Kidney (tissue), 13 donors: ENCODE measurements at regions not wholly inside any gene's neighbourhood (a gene's known extent, or its start where the extent isn't known, plus 50 kb on each side); places are given as distances from the start of the nearest gene placed in this dataset.

Source experiments
- DNase-seq, 5 donors: peaks; one replicate each; pipeline ENCODE4 v3.0.0-alpha.2; 2013 to 2020
- FAIRE-seq: peaks from 2 replicates; lab custom pipeline; 2012; peaks lifted over from hg19 to GRCh38; lab: Jason Lieb, UNC
- H3K27ac ChIP-seq, 2 donors: one replicate each; pipeline ENCODE4 v1.7.0; 2013; ENCODE audit warnings: low read depth in 2 of 2, low read length in 2 of 2, inconsistent platforms in 1 of 2
- H3K27me3 ChIP-seq: one replicate; pipeline ENCODE4 v1.7.1; 2013; ENCODE audit warnings: low read length, inconsistent platforms; ENCODE audit not compliant: control insufficient read depth, insufficient read depth
- H3K36me3 ChIP-seq, 3 donors: one replicate each; pipeline versions ENCODE4 v1.7.0 to v1.7.1; 2013; ENCODE audit warnings: low read length in 3 of 3, control low read depth in 1 of 3, inconsistent platforms in 1 of 3; ENCODE audit not compliant: insufficient read depth in 3 of 3, control insufficient read depth in 2 of 3
- H3K4me1 ChIP-seq, 3 donors: one replicate each; pipeline versions ENCODE4 v1.7.0 to v1.7.1; 2013; ENCODE audit warnings: low read length in 3 of 3, inconsistent platforms in 1 of 3, low read depth in 1 of 3; ENCODE audit not compliant: control insufficient read depth in 2 of 3, insufficient read depth in 2 of 3
- H3K4me3 ChIP-seq, 3 donors: one replicate each; pipeline versions ENCODE4 v1.7.0 to v1.8.1; 2013; ENCODE audit warnings: low read length in 3 of 3, control low read depth in 1 of 3, inconsistent platforms in 1 of 3
- H3K9ac ChIP-seq, 3 donors: one replicate each; pipeline versions ENCODE4 v1.7.0 to v1.7.1; 2013; ENCODE audit warnings: low read length in 3 of 3, control low read depth in 1 of 3, inconsistent platforms in 1 of 3
- H3K9me3 ChIP-seq, 3 donors: one replicate each; pipeline versions ENCODE4 v1.7.0 to v1.7.1; 2013; ENCODE audit warnings: low read length in 3 of 3, control low read depth in 1 of 3, inconsistent platforms in 1 of 3; ENCODE audit not compliant: control insufficient read depth in 2 of 3, insufficient read depth in 1 of 3
- CTCF ChIP-seq: IDR thresholded peaks from 3 replicates; pipeline ENCODE4 v1.5.1; 2012; ENCODE audit warnings: mild to moderate bottlenecking, moderate library complexity, borderline replicate concordance; ENCODE audit not compliant: insufficient read depth; ENCODE audit errors: extremely low read depth
- intact Hi-C: fragments of 100-400 bp; cut with DNase I; formaldehyde crosslinking; loops from one replicate; pipeline ENCODE4 v1.11.1; 2022
- donor health status: control.
- donor health status: control.
- donor health status: control.
- donor health status: control.
- donor health status: control.
- donor health status: DM: yes; HTN: yes; CAD: no.
- donor health status: Normal renal cell carcinoma (clear cell type).

DNA sequence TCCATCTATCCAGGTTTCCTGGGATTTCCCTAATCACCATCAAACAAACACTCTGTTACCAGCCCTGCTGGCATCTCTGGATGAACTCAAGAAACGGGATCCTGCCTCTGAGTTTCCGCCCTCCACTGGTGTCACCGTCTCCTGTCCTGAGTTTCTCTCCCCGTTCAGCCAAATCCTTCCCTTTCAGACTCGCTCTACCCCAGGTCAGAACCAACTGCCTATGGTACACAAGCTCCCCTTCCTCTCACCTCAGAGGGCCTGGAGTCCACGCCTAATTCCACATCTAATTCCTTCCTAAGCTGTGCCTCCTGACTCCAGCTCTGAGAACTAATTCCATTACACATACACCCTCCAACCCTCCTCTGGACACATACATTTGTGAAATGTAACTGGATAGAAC, 96.1 kb downstream of the SHANK2 start:
- peaks cover 0 to 6% (median 2%) of the 10 kb centered on the region in 3 donors for H3K4me1 ChIP-seq
- no peak overlapping the region for H3K4me3 ChIP-seq
- intact Hi-C loops, result no loop called here
- no peak for DNase-seq
- H3K36me3 ChIP-seq, result no peaks in the 10 kb centered on the region
- no peaks in the 10 kb centered on the region for H3K27me3 ChIP-seq
- no peak for FAIRE-seq
- H3K9me3 ChIP-seq, result no peaks in the 10 kb centered on the region
- TF ChIP-seq CTCF, result no peak
- no peak overlapping the region for H3K9ac ChIP-seq
- H3K27ac ChIP-seq, result no peak overlapping the region

- Histone ChIP-seq H3K4me1 (peaks cover 0 to 6% (median 4%) of the 10 kb centered on the region in 3 donors), H3K27ac (no peak overlapping the region), H3K27me3 (no peaks in the 10 kb centered on the region), H3K9ac (no peak overlapping the region), H3K9me3 (no peaks in the 10 kb centered on the region), H3K36me3 (no peaks in the 10 kb centered on the region), H3K4me3 (no peak overlapping the region)
- TF ChIP-seq CTCF, result no peak
- FAIRE-seq, result no peak
- intact Hi-C loops, result no loop called here
- DNase-seq, result no peak
These were observed 96.5 kb downstream of the SHANK2 start for GRCh38 chr11:71155846-71156245.

DNA sequence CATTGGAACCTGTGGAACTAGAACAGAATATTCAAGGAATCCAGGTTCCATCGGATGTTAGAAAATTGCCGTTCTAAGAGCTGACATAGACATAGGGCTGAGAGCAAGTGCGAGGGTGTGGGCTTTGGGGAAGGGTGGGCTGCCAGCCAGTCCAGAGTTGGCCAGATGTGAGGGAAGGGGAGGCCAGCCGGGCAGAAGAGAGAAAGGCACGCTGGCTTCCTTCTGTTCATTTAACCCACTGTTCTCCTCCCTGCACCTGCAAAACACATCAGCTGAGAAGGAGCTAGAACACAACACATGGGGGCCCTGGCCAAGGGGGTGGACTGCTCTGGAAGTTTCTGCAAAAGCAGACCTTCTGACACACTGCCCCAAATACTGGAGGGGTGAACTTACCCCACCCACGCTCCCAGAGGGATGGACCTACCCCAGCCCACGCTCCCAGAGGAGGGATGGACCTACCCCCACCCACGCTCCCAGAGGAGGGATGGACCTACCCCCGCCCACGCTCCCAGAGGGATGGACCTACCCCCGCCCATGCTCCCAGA, 98.0 kb downstream of the SHANK2 start:
- FAIRE-seq, result no peak
- Histone ChIP-seq H3K9me3 (no peaks in the 10 kb centered on the region), H3K4me1 (peaks cover 0 to 6% (median 4%) of the 10 kb centered on the region in 3 donors), H3K9ac (no peak overlapping the region), H3K4me3 (no peak overlapping the region), H3K27me3 (no peaks in the 10 kb centered on the region), H3K27ac (peak overlapping the region in 1 of 2 donors; percentile 8), H3K36me3 (no peaks in the 10 kb centered on the region)
- intact Hi-C loops, result no loop called here
- TF ChIP-seq CTCF, result no peak
- DNase-seq, result no peak

GRCh38 chr11:71153005-71153390, 99.4 kb downstream of the SHANK2 start:
- peak overlapping the region; percentile 33 to 74 for H3K27ac ChIP-seq
- intact Hi-C loops, result no loop called here
- DNase-seq, result peak; percentile 74 to 88 (median 78)

More at GRCh38 chr11:71153005-71153390, 99.4 kb downstream of the SHANK2 start:
- Histone ChIP-seq H3K4me1 (peaks cover 0 to 14% (median 10%) of the 10 kb centered on the region in 3 donors), H3K4me3 (peak overlapping the region in 2 of 3 donors; percentile 21 to 52), H3K27me3 (no peaks in the 10 kb centered on the region), H3K9me3 (no peaks in the 10 kb centered on the region), H3K9ac (no peak overlapping the region), H3K36me3 (no peaks in the 10 kb centered on the region)
- no peak for FAIRE-seq
- no peak for TF ChIP-seq CTCF
